Mesenchymal stem cell (in vitro differentiated cells and primary cell): ENCODE measurements at regions not wholly inside any gene's neighbourhood (a gene's known extent, or its start where the extent isn't known, plus 50 kb on each side); places are given as distances from the start of the nearest gene placed in this dataset.

Experiments used
- DNase-seq: peaks from one replicate; pipeline ENCODE4 v3.0.0-alpha.2; 2013
- H2AFZ ChIP-seq: one replicate; pipeline ENCODE4 v1.6.1; 2013; ENCODE audit warnings: low read depth, mild to moderate bottlenecking, control low read depth, inconsistent platforms, low read length, moderate library complexity
- H2AK5ac ChIP-seq: 2 replicates; pipeline ENCODE4 v1.6.1; 2013; ENCODE audit warnings: low read length, moderate library complexity, mild to moderate bottlenecking, inconsistent platforms; ENCODE audit not compliant: severe bottlenecking
- H2BK120ac ChIP-seq: one replicate; pipeline ENCODE4 v1.6.1; 2013; ENCODE audit warnings: low read depth, mild to moderate bottlenecking, inconsistent platforms, low read length, moderate library complexity
- H2BK12ac ChIP-seq, 2 experiments: one replicate each; pipeline ENCODE4 v1.6.1; 2013; ENCODE audit warnings: inconsistent platforms in 2 of 2, low read length in 2 of 2, mild to moderate bottlenecking in 2 of 2, moderate library complexity in 2 of 2, control low read depth in 1 of 2
- H2BK15ac ChIP-seq: one replicate; pipeline ENCODE4 v1.6.1; 2013; ENCODE audit warnings: mild to moderate bottlenecking, low read depth, inconsistent platforms; ENCODE audit not compliant: poor library complexity, severe bottlenecking
- H2BK5ac ChIP-seq: 2 replicates; pipeline ENCODE4 v1.6.1; 2013; ENCODE audit warnings: low read depth, mild to moderate bottlenecking, low read length, control low read depth, inconsistent platforms; ENCODE audit not compliant: poor library complexity, severe bottlenecking
- H3K14ac ChIP-seq, 2 experiments: one replicate each; pipeline ENCODE4 v1.6.1; 2013; ENCODE audit warnings: inconsistent platforms in 2 of 2, low read length in 2 of 2, control low read depth in 1 of 2, mild to moderate bottlenecking in 1 of 2, moderate library complexity in 1 of 2
- H3K18ac ChIP-seq, 2 experiments: one replicate each; pipeline ENCODE4 v1.6.1; 2013; ENCODE audit warnings: inconsistent platforms in 2 of 2, low read length in 2 of 2, control low read depth in 1 of 2, low read depth in 1 of 2, mild to moderate bottlenecking in 1 of 2
- H3K23ac ChIP-seq, 2 experiments: one replicate each; pipeline ENCODE4 v1.6.1; 2013; ENCODE audit warnings: inconsistent platforms in 2 of 2, low read length in 2 of 2, mild to moderate bottlenecking in 2 of 2, moderate library complexity in 2 of 2, control low read depth in 1 of 2
- H3K27ac ChIP-seq: 2 replicates; pipeline ENCODE4 v1.5.1; 2013; ENCODE audit warnings: mild to moderate bottlenecking, moderate library complexity, low read length, control low read depth, inconsistent platforms; ENCODE audit not compliant: poor library complexity, severe bottlenecking
- H3K27me3 ChIP-seq, 2 experiments: 2 replicates each; pipeline versions ENCODE4 v1.6.1 to v1.7.0; 2013; ENCODE audit warnings: low read length in 2 of 2, mild to moderate bottlenecking in 2 of 2, moderate library complexity in 2 of 2, control low read depth in 1 of 2, inconsistent platforms in 1 of 2; ENCODE audit not compliant: control insufficient read depth in 1 of 2, insufficient read depth in 1 of 2
- H3K36me3 ChIP-seq, 2 experiments: 2 replicates each; pipeline versions ENCODE4 v1.6.1 to v1.7.0; 2013; ENCODE audit warnings: low read length in 2 of 2, control low read depth in 1 of 2, inconsistent platforms in 1 of 2, low read depth in 1 of 2, mild to moderate bottlenecking in 1 of 2; ENCODE audit not compliant: insufficient read depth in 2 of 2, control insufficient read depth in 1 of 2
- H3K4ac ChIP-seq, 2 experiments: one replicate each; pipeline ENCODE4 v1.6.1; 2013; ENCODE audit warnings: inconsistent platforms in 2 of 2, low read length in 2 of 2, mild to moderate bottlenecking in 2 of 2, moderate library complexity in 2 of 2, control low read depth in 1 of 2, low read depth in 1 of 2
- H3K4me1 ChIP-seq: 2 replicates; pipeline ENCODE4 v1.6.1; 2013; ENCODE audit warnings: low read depth, low read length, control low read depth; ENCODE audit not compliant: control insufficient read depth, insufficient read depth
- H3K4me2 ChIP-seq: 2 replicates; pipeline ENCODE4 v1.6.1; 2013; ENCODE audit warnings: low read length, mild to moderate bottlenecking, inconsistent platforms; ENCODE audit not compliant: poor library complexity, severe bottlenecking
- H3K4me3 ChIP-seq, 2 experiments: 2 replicates each; pipeline versions ENCODE4 v1.5.1 to v1.7.0; 2013; ENCODE audit warnings: low read length in 2 of 2, mild to moderate bottlenecking in 2 of 2, control low read depth in 1 of 2, low read depth in 1 of 2; ENCODE audit not compliant: insufficient read depth in 1 of 2
- H3K79me1 ChIP-seq: replicated peaks from 2 replicates; pipeline ENCODE4 v1.6.1; 2013; ENCODE audit warnings: mild to moderate bottlenecking, control low read depth, low read length, inconsistent platforms; ENCODE audit not compliant: poor library complexity, severe bottlenecking
- H3K9ac ChIP-seq: 2 replicates; pipeline ENCODE4 v1.7.0; 2013; ENCODE audit warnings: mild to moderate bottlenecking, low read length, moderate library complexity
- H3K9me3 ChIP-seq: 2 replicates; pipeline ENCODE4 v1.7.0; 2013; ENCODE audit warnings: mild to moderate bottlenecking, low read length; ENCODE audit not compliant: control insufficient read depth
- H4K8ac ChIP-seq: one replicate; pipeline ENCODE4 v1.6.1; 2013; ENCODE audit warnings: inconsistent platforms, mild to moderate bottlenecking, low read length, moderate library complexity
- H4K91ac ChIP-seq: one replicate; pipeline ENCODE4 v1.6.1; 2013; ENCODE audit warnings: mild to moderate bottlenecking, low read length, inconsistent platforms
- WGBS: methylation state at CpG from one replicate; pipeline ENCODE4 v1.1.7; 2013; ENCODE audit warnings: mixed read lengths; 5-methylcytosine and 5-hydroxymethylcytosine counted together

DNA sequence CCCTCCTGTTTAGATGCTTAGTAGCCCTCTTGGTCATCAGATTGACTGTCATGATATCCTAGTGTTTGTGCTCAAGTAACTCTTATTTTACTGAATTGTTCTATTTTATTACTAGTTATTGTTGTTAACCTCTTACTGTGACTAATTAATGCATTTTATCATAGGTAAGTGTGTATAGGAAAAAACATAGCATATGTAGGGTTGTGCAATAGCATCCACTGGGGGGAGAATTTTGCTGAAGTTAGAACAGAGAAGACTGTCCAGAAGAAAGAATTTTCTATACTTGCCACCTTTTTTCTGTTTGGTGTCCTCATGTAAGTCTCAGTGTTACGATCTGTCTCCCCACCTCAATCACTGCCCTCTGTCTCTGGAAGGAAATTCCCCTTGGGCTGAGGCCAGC is 177.4 kb downstream of the RPIA start:
- Histone ChIP-seq H2BK12ac (no peak overlapping the region), H3K79me1 (no peaks in the 10 kb centered on the region), H3K18ac (no peak overlapping the region), H2BK15ac (no peak overlapping the region), H3K14ac (no peak overlapping the region), H3K36me3 (no peaks in the 10 kb centered on the region), H2AK5ac (no peak overlapping the region), H2BK5ac (no peak overlapping the region), H3K9ac (no peak overlapping the region), H3K27me3 (peaks cover 0 to 60% of the 10 kb centered on the region in 2 experiments), H3K27ac (no peak overlapping the region), H3K4me2 (no peak overlapping the region), H3K9me3 (no peaks in the 10 kb centered on the region), H3K4me1 (no peaks in the 10 kb centered on the region), H3K4me3 (no peak overlapping the region), H2BK120ac (no peak overlapping the region), H4K91ac (no peak overlapping the region), H4K8ac (no peak overlapping the region), H2AFZ (no peak overlapping the region), H3K23ac (no peak overlapping the region), H3K4ac (no peak overlapping the region)
- no peak for DNase-seq
- WGBS: 38% methylated on average over 1 of the region's 1 CpG

DNA sequence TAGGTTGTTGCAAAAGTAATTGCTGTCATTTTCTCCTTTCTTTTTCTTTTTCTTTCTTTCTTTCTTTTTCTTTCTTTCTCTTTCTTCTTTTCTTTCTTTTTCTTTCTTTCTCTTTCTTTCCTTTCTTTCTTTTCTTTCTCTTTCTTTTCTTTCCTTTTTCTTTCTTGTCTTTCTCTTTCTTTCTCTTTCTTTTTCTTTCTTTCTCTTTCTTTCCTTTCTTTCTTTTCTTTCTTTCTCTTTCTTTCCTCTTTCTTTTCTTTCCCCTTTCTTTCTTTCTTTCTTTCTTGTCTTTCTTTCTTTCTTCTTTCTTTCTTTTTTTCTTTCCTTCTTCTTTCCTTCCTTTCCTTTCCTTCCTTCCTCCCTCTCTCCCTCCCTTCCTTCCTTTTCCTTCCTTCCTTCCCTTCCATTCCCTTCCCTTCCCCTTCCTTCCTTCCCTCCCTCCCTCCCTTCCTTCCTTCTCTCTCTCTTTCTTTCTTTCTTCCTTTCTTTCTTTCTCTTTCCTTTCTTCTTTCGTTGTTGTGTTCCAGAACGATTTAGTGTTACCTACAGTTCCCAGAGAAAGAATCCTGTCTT is 178.9 kb downstream of the RPIA start:
- H2AFZ ChIP-seq: no peak overlapping the region
- 76% methylated on average over 2 of the region's 2 CpGs for WGBS
- H2BK120ac ChIP-seq: no peak overlapping the region
- no peak overlapping the region for H3K4me2 ChIP-seq
- no peak overlapping the region for H2BK15ac ChIP-seq
- H3K23ac ChIP-seq: no peak overlapping the region
- H3K9ac ChIP-seq: no peak overlapping the region
- H2AK5ac ChIP-seq: no peak overlapping the region
- no peak overlapping the region for H2BK5ac ChIP-seq
- H3K9me3 ChIP-seq: no peaks in the 10 kb centered on the region
- H3K14ac ChIP-seq: no peak overlapping the region
- no peaks in the 10 kb centered on the region for H3K36me3 ChIP-seq
- no peak overlapping the region for H3K4me3 ChIP-seq
- H3K18ac ChIP-seq: no peak overlapping the region
- H3K79me1 ChIP-seq: no peaks in the 10 kb centered on the region
- no peak for DNase-seq
- peaks cover 0 to 52% of the 10 kb centered on the region in 2 experiments for H3K27me3 ChIP-seq
- H3K4ac ChIP-seq: no peak overlapping the region
- H4K8ac ChIP-seq: no peak overlapping the region
- no peak overlapping the region for H4K91ac ChIP-seq
- no peaks in the 10 kb centered on the region for H3K4me1 ChIP-seq
- no peak overlapping the region for H3K27ac ChIP-seq
- no peak overlapping the region for H2BK12ac ChIP-seq

DNA sequence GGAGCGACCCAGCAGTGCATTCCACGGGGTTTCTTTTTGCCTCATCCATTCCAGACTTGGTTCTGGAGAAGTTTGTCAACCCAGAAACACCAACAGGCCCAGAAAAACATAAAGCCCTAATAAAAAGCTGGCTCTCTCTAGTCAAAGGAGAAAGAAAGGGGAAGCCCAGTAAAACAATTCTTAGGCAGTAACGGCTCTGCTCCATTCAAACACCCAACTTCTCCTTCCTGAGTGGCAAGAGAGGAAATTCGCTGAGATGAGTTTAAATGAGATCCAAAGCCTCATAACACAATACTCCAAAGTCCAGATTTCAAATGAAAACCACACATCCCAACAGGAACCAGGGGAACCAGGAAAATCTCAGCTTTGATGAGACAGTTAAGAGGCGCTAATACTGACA is 179.9 kb downstream of the RPIA start:
- Histone ChIP-seq H3K4me2 (no peak overlapping the region), H3K27me3 (peaks cover 0 to 45% of the 10 kb centered on the region in 2 experiments), H3K4ac (no peak overlapping the region), H3K14ac (no peak overlapping the region), H3K18ac (no peak overlapping the region), H3K4me1 (no peaks in the 10 kb centered on the region), H4K91ac (no peak overlapping the region), H3K79me1 (no peaks in the 10 kb centered on the region), H3K23ac (no peak overlapping the region), H3K9ac (no peak overlapping the region), H4K8ac (no peak overlapping the region), H3K4me3 (no peak overlapping the region), H2BK15ac (no peak overlapping the region), H3K36me3 (no peaks in the 10 kb centered on the region), H3K9me3 (no peaks in the 10 kb centered on the region), H2AK5ac (no peak overlapping the region), H2BK120ac (no peak overlapping the region), H2BK5ac (no peak overlapping the region), H2AFZ (no peak overlapping the region), H3K27ac (no peak overlapping the region), H2BK12ac (no peak overlapping the region)
- DNase-seq: no peak
- 63% methylated on average over 4 of the region's 5 CpGs for WGBS

DNA sequence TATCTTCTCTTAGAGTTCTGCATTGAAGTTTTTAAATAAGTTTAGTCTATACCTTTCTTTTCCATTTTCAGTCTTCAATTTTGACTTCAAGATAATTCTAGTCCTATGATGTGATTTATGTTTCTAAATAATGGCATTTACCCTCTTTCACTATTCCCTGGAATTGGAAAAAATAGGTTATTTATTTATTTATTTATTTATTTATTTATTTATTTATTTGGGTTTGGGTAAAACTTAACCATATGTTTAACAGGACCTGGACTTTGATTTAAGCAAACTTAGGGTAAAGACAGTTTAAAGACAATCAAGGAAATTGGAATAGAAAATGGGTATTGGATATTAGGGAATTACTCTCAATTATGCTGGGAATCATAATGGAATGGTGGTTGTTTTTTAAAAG is 182.1 kb downstream of the RPIA start:
- no peak overlapping the region for H4K8ac ChIP-seq
- no peak overlapping the region for H3K27ac ChIP-seq
- H2BK12ac ChIP-seq: no peak overlapping the region
- H2BK15ac ChIP-seq: no peak overlapping the region
- H3K4me2 ChIP-seq: no peak overlapping the region
- no peak overlapping the region for H2BK120ac ChIP-seq
- H3K9ac ChIP-seq: no peak overlapping the region
- H2AFZ ChIP-seq: no peak overlapping the region
- no peaks in the 10 kb centered on the region for H3K79me1 ChIP-seq
- no peak overlapping the region for H3K4ac ChIP-seq
- DNase-seq: no peak
- H3K23ac ChIP-seq: no peak overlapping the region
- no peak overlapping the region for H3K4me3 ChIP-seq
- H3K18ac ChIP-seq: no peak overlapping the region
- H3K36me3 ChIP-seq: no peaks in the 10 kb centered on the region
- H3K4me1 ChIP-seq: no peaks in the 10 kb centered on the region
- H4K91ac ChIP-seq: no peak overlapping the region
- no peak overlapping the region for H2BK5ac ChIP-seq
- peaks cover 4 to 43% of the 10 kb centered on the region in 2 experiments for H3K27me3 ChIP-seq
- no peak overlapping the region for H2AK5ac ChIP-seq
- no peaks in the 10 kb centered on the region for H3K9me3 ChIP-seq
- H3K14ac ChIP-seq: no peak overlapping the region
